Neural cell (in vitro differentiated cells): ENCODE measurements at regions not wholly inside any gene's neighbourhood (a gene's known extent, or its start where the extent isn't known, plus 50 kb on each side); places are given as distances from the start of the nearest gene placed in this dataset.

Experiments
- H2AFZ ChIP-seq: fragments of 200-600, 300-800 bp; sonication (generic), shearing (Covaris generic); 2 replicates; pipeline ENCODE4 v1.6.0; 2014; ENCODE audit warnings: low read depth, mild to moderate bottlenecking, antibody characterized with exemption, low read length, moderate library complexity
- H3F3A ChIP-seq: fragments of 200-600 bp; shearing (Covaris generic); 2 replicates; pipeline ENCODE4 v1.6.1; 2016; ENCODE audit warnings: mild to moderate bottlenecking, moderate library complexity, mixed read lengths, antibody characterized with exemption, low read length; ENCODE audit not compliant: insufficient read depth, poor library complexity, severe bottlenecking
- H3K27ac ChIP-seq: fragments of 200-600, 300-800 bp; sonication (generic), shearing (Covaris generic); 2 replicates; pipeline ENCODE4 v1.5.1; 2014; ENCODE audit warnings: mild to moderate bottlenecking, low read length, moderate library complexity
- H3K27me3 ChIP-seq: fragments of 300-800, 200-600 bp; sonication (generic), shearing (Covaris generic); 2 replicates; pipeline ENCODE4 v1.6.0; 2014; ENCODE audit warnings: mild to moderate bottlenecking, low read depth, low read length, moderate library complexity; ENCODE audit not compliant: insufficient read depth
- H3K36me3 ChIP-seq: fragments of 300-800, 200-600 bp; sonication (generic), shearing (Covaris generic); 2 replicates; pipeline ENCODE4 v1.5.1; 2014; ENCODE audit warnings: mild to moderate bottlenecking, antibody characterized with exemption, low read length, moderate library complexity; ENCODE audit not compliant: insufficient read depth
- H3K4me2 ChIP-seq: fragments of 300-800, 200-600 bp; sonication (generic), shearing (Covaris generic); 2 replicates; pipeline ENCODE4 v1.6.0; 2014; ENCODE audit warnings: mild to moderate bottlenecking, low read length
- H3K4me3 ChIP-seq: fragments of 300-800, 200-600 bp; sonication (generic), shearing (Covaris generic); 2 replicates; pipeline ENCODE4 v1.5.1; 2014; ENCODE audit warnings: mild to moderate bottlenecking, low read length, moderate library complexity
- H3K79me2 ChIP-seq: fragments of 200-600 bp; shearing (Covaris generic); replicated peaks from 2 replicates; pipeline ENCODE4 v1.6.0; 2014; ENCODE audit warnings: mild to moderate bottlenecking, low read length, moderate library complexity; ENCODE audit not compliant: insufficient read depth
- H3K9ac ChIP-seq: fragments of 300-800, 200-600 bp; sonication (generic), shearing (Covaris generic); 2 replicates; pipeline ENCODE4 v1.6.1; 2016; ENCODE audit warnings: mild to moderate bottlenecking, low read length, mixed read lengths
- H3K9me2 ChIP-seq: fragments of 200-600 bp; shearing (Covaris generic); 2 replicates; pipeline ENCODE4 v1.6.1; 2016; ENCODE audit warnings: mild to moderate bottlenecking, low read length, mixed read lengths; ENCODE audit not compliant: insufficient read depth
- H3K9me3 ChIP-seq: fragments of 200-600, 300-800 bp; sonication (generic), shearing (Covaris generic); 2 replicates; pipeline ENCODE4 v1.6.1; 2016; ENCODE audit warnings: mild to moderate bottlenecking, mixed run types, low read length, moderate library complexity, mixed read lengths
- H4K20me1 ChIP-seq: fragments of 200-600 bp; shearing (Covaris generic); 2 replicates; pipeline ENCODE4 v1.6.1; 2016; ENCODE audit warnings: mild to moderate bottlenecking, mixed run types; ENCODE audit not compliant: insufficient read depth
- EP300 ChIP-seq: fragments of 450-650 bp; conservative IDR thresholded peaks from 2 replicates; pipeline ENCODE4 v1.6.1; 2014; ENCODE audit warnings: antibody characterized with exemption, mild to moderate bottlenecking, moderate library complexity; ENCODE audit not compliant: poor library complexity, severe bottlenecking
- EZH2 ChIP-seq: fragments of 200-600, 300-800 bp; shearing (Covaris generic), sonication (generic); IDR thresholded peaks from 2 replicates; pipeline ENCODE4 v1.6.1; 2014; ENCODE audit warnings: antibody characterized with exemption, low read length, borderline replicate concordance, mild to moderate bottlenecking; ENCODE audit not compliant: insufficient read depth, poor library complexity, severe bottlenecking
- MXI1 ChIP-seq: fragments of 450-650 bp; conservative IDR thresholded peaks from 2 replicates; pipeline ENCODE4 v1.6.1; 2014; ENCODE audit warnings: antibody characterized with exemption, mild to moderate bottlenecking; ENCODE audit not compliant: poor library complexity, severe bottlenecking
- POLR2AphosphoS5 ChIP-seq: IDR thresholded peaks from 2 replicates; pipeline ENCODE4 v1.6.1; 2012
- RAD21 ChIP-seq: fragments of 450-650 bp; conservative IDR thresholded peaks from 2 replicates; pipeline ENCODE4 v1.6.1; 2014; ENCODE audit warnings: antibody characterized with exemption, mild to moderate bottlenecking, moderate library complexity
- SMC3 ChIP-seq: fragments of 450-650 bp; conservative IDR thresholded peaks from 2 replicates; pipeline ENCODE4 v1.6.1; 2014; ENCODE audit warnings: antibody characterized with exemption, mild to moderate bottlenecking, moderate library complexity; ENCODE audit not compliant: poor library complexity
- TAF1 ChIP-seq: IDR thresholded peaks from 2 replicates; pipeline ENCODE4 v1.6.1; 2012; ENCODE audit warnings: low read depth
- TF ChIP-seq, protein P1 (sequence below): IDR thresholded peaks from 2 replicates; pipeline ENCODE4 v1.6.1; 2012; ENCODE audit warnings: borderline replicate concordance
- TF ChIP-seq, protein P2 (sequence below): fragments of 450-650 bp; IDR thresholded peaks from 2 replicates; pipeline ENCODE4 v1.5.1; 2014; ENCODE audit warnings: antibody characterized with exemption, mild to moderate bottlenecking, moderate library complexity; ENCODE audit not compliant: poor library complexity, severe bottlenecking

DNA sequence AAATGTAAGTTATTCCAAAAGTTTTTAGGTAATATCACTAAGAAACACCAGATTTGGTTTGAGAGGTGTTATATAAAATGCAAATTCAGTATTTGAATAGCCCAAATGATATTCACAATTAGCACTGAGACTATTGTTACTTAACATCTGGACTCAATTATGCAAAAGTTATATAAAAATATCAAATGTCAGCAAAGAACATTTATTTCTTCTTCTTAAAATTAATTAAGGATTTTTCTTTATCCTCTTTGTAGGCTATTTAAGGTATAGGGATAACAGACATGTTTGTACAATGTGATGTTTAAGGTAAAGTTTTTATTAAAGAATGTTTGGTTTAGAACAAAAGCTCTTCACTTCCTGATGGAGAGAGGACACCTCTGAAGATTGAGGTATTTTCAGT, 63.3 kb upstream of the GK2 start:
- Histone ChIP-seq H3K27ac (no peak overlapping the region), H3K4me3 (no peak overlapping the region), H4K20me1 (no peaks in the 10 kb centered on the region), H3K9me2 (no peaks in the 10 kb centered on the region), H3K4me2 (no peak overlapping the region), H2AFZ (no peak overlapping the region), H3K79me2 (no peaks in the 10 kb centered on the region), H3F3A (no peaks in the 10 kb centered on the region), H3K9ac (no peak overlapping the region), H3K36me3 (no peaks in the 10 kb centered on the region), H3K9me3 (no peaks in the 10 kb centered on the region), H3K27me3 (no peaks in the 10 kb centered on the region)
- no peak for TF ChIP-seq TAF1
- TF ChIP-seq EZH2, result no peak
- TF ChIP-seq, protein P1, sequence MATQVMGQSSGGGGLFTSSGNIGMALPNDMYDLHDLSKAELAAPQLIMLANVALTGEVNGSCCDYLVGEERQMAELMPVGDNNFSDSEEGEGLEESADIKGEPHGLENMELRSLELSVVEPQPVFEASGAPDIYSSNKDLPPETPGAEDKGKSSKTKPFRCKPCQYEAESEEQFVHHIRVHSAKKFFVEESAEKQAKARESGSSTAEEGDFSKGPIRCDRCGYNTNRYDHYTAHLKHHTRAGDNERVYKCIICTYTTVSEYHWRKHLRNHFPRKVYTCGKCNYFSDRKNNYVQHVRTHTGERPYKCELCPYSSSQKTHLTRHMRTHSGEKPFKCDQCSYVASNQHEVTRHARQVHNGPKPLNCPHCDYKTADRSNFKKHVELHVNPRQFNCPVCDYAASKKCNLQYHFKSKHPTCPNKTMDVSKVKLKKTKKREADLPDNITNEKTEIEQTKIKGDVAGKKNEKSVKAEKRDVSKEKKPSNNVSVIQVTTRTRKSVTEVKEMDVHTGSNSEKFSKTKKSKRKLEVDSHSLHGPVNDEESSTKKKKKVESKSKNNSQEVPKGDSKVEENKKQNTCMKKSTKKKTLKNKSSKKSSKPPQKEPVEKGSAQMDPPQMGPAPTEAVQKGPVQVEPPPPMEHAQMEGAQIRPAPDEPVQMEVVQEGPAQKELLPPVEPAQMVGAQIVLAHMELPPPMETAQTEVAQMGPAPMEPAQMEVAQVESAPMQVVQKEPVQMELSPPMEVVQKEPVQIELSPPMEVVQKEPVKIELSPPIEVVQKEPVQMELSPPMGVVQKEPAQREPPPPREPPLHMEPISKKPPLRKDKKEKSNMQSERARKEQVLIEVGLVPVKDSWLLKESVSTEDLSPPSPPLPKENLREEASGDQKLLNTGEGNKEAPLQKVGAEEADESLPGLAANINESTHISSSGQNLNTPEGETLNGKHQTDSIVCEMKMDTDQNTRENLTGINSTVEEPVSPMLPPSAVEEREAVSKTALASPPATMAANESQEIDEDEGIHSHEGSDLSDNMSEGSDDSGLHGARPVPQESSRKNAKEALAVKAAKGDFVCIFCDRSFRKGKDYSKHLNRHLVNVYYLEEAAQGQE, result no peak

DNA sequence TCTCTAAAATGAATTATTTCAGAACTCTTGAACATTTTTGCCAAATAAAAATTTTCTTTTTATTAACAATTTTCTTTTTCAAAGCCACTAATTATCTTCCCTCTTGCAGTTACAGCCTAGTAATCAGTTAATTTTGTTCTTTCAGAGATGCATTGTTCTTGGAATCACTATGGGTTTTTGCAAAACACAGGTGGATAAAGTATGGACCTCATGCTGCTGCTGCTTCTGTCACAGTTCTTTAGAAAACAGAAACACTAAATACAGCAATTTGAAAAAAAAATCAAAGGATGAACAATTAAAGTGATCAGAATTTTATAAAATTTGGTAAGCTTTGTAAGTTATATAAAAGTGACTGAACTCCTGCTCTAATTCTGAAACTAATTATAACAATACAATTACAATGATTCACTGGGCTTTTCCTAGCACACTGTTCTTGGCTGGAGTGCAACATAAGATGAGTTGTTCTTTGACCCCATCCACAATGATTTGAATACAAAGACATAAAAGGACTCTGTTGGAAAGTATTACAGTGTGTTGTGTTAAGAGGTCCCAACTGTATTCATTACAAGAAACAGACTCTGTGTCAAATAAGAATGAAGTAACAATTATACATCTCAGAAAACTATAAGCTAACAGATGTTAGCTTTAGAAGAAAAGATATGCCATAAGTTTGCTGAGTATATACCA, 59.4 kb upstream of the GK2 start:
- Histone ChIP-seq H3K9ac (no peak overlapping the region), H3K27ac (no peak overlapping the region), H3K9me3 (peaks cover 3% of the 10 kb centered on the region), H3F3A (no peaks in the 10 kb centered on the region), H2AFZ (no peak overlapping the region), H3K4me3 (no peak overlapping the region), H3K79me2 (no peaks in the 10 kb centered on the region), H3K27me3 (no peaks in the 10 kb centered on the region), H3K9me2 (no peaks in the 10 kb centered on the region), H4K20me1 (no peaks in the 10 kb centered on the region), H3K4me2 (no peak overlapping the region), H3K36me3 (no peaks in the 10 kb centered on the region)
- TF ChIP-seq SMC3, result no peak
- no peak for TF ChIP-seq EZH2
- no peak for TF ChIP-seq POLR2AphosphoS5
- no peak for TF ChIP-seq TAF1
- TF ChIP-seq, protein P2, sequence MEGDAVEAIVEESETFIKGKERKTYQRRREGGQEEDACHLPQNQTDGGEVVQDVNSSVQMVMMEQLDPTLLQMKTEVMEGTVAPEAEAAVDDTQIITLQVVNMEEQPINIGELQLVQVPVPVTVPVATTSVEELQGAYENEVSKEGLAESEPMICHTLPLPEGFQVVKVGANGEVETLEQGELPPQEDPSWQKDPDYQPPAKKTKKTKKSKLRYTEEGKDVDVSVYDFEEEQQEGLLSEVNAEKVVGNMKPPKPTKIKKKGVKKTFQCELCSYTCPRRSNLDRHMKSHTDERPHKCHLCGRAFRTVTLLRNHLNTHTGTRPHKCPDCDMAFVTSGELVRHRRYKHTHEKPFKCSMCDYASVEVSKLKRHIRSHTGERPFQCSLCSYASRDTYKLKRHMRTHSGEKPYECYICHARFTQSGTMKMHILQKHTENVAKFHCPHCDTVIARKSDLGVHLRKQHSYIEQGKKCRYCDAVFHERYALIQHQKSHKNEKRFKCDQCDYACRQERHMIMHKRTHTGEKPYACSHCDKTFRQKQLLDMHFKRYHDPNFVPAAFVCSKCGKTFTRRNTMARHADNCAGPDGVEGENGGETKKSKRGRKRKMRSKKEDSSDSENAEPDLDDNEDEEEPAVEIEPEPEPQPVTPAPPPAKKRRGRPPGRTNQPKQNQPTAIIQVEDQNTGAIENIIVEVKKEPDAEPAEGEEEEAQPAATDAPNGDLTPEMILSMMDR, result no peak
- no peak for TF ChIP-seq RAD21
- TF ChIP-seq, protein P1, result no peak
- TF ChIP-seq MXI1, result no peak
- TF ChIP-seq EP300, result no peak
